PFSK-1 (cell line): ENCODE measurements at regions not wholly inside any gene's neighbourhood (a gene's known extent, or its start where the extent isn't known, plus 50 kb on each side); places are given as distances from the start of the nearest gene placed in this dataset.

Source experiments
- FOXP2 ChIP-seq: optimal IDR thresholded peaks from 2 replicates; pipeline ENCODE3; 2011; ENCODE audit warnings: borderline replicate concordance, control low read depth, inconsistent platforms; ENCODE audit not compliant: insufficient read depth; ENCODE audit errors: extremely low read length, extremely low read depth
- POLR2AphosphoS5 ChIP-seq: IDR thresholded peaks from 2 replicates; pipeline ENCODE4 v1.6.1; 2012; ENCODE audit warnings: low read depth, mild to moderate bottlenecking, control low read depth, low read length, moderate library complexity
- SIN3A ChIP-seq: IDR thresholded peaks from 2 replicates; pipeline ENCODE4 v1.6.1; 2012; ENCODE audit warnings: mild to moderate bottlenecking, low read length, moderate library complexity, borderline replicate concordance; ENCODE audit not compliant: insufficient read depth
- TAF1 ChIP-seq: IDR thresholded peaks from 2 replicates; pipeline ENCODE4 v1.6.1; 2012; ENCODE audit warnings: low read length, control low read depth, borderline replicate concordance; ENCODE audit not compliant: insufficient read depth
- TF ChIP-seq, protein P1 (sequence below), 2 experiments: IDR thresholded peaks; 2 replicates each; pipeline versions ENCODE4 v1.6.1 to v1.8.0; 2011 to 2012; ENCODE audit warnings: low read depth in 2 of 2, low read length in 2 of 2, control low read depth in 1 of 2, inconsistent platforms in 1 of 2, mild to moderate bottlenecking in 1 of 2, moderate library complexity in 1 of 2; ENCODE audit not compliant: insufficient read depth in 1 of 2

DNA sequence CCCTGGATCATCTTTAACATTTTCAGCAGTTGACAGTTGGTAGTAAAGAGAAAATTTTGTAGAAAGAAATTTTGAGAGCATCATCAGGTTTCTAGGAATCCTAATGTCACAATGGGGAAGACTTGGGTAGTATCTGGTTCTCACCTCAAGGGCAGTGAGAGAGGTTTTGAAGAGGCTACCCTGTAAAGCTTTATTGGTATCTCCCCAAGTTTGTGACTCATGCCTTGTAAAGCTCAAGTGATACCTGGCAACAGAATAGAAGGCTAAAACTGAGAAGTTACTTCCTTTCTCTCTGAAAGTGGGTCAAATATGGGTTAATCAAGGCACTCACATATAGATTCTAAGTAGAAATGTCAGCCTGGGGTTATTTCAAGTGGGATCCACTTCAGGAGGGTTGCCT lies 196.4 kb downstream of the SUCNR1 start:
- TF ChIP-seq FOXP2 (no peak), SIN3A (no peak), TAF1 (no peak), POLR2AphosphoS5 (no peak)
- TF ChIP-seq, protein P1, sequence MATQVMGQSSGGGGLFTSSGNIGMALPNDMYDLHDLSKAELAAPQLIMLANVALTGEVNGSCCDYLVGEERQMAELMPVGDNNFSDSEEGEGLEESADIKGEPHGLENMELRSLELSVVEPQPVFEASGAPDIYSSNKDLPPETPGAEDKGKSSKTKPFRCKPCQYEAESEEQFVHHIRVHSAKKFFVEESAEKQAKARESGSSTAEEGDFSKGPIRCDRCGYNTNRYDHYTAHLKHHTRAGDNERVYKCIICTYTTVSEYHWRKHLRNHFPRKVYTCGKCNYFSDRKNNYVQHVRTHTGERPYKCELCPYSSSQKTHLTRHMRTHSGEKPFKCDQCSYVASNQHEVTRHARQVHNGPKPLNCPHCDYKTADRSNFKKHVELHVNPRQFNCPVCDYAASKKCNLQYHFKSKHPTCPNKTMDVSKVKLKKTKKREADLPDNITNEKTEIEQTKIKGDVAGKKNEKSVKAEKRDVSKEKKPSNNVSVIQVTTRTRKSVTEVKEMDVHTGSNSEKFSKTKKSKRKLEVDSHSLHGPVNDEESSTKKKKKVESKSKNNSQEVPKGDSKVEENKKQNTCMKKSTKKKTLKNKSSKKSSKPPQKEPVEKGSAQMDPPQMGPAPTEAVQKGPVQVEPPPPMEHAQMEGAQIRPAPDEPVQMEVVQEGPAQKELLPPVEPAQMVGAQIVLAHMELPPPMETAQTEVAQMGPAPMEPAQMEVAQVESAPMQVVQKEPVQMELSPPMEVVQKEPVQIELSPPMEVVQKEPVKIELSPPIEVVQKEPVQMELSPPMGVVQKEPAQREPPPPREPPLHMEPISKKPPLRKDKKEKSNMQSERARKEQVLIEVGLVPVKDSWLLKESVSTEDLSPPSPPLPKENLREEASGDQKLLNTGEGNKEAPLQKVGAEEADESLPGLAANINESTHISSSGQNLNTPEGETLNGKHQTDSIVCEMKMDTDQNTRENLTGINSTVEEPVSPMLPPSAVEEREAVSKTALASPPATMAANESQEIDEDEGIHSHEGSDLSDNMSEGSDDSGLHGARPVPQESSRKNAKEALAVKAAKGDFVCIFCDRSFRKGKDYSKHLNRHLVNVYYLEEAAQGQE (IDR thresholded peaks at IDR 0.05; ENCODE audit: insufficient read depth in 1 of 2, low read depth in 2 of 2, low read length in 2 of 2), result no peak

- TF ChIP-seq POLR2AphosphoS5 (no peak), FOXP2 (no peak)
- TF ChIP-seq, protein P1 (IDR thresholded peaks at IDR 0.05; ENCODE audit: insufficient read depth in 1 of 2, low read depth in 2 of 2, low read length in 2 of 2), result no peak
Observed at GRCh38 chr3:152071315-152071714, 197.4 kb upstream of the MBNL1 start.

DNA sequence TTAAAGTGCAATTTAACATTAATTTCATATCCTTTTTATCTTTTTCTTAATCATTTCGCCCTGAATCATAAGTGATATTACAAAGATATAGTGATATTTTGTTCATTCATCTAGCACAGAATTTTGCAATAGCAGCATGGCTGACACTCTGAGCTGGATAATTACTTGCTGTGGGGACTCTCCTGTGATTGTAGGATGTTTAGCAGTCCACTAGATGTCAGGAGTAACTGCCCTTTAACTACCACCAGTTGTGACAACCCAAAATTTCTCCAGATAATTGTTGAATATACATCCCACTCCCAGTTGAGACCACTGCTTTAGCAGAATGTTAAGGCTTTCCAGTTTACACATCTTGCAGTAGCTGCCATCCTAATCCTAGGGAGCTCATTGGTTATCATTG lies 196.8 kb upstream of the MBNL1 start:
- TF ChIP-seq SIN3A (no peak), FOXP2 (no peak), POLR2AphosphoS5 (no peak), TAF1 (no peak)
- TF ChIP-seq, protein P1 (IDR thresholded peaks at IDR 0.05; ENCODE audit: insufficient read depth in 1 of 2, low read depth in 2 of 2, low read length in 2 of 2), result no peak

DNA sequence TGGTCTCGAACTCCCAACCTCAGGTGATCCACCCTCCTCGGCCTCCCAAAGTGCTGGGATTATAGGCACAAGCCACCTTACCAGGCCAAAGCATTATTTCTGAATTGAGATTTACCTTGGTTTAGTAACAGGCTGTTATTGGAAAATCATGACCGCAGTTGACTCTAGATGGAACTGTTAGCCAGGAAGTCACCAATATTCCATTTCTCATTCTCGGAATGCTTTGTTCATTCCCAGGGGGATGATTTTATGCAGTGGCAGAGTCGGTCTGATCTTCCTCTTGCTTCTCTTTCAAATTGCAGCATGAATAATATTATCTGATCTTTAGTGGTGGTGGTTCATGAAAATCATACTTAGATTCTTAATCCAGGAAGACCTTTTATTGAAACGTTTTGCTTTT lies 195.5 kb upstream of the MBNL1 start:
- TF ChIP-seq POLR2AphosphoS5 (no peak), FOXP2 (no peak), SIN3A (no peak), TAF1 (no peak)
- TF ChIP-seq, protein P1 (IDR thresholded peaks at IDR 0.05; ENCODE audit: insufficient read depth in 1 of 2, low read depth in 2 of 2, low read length in 2 of 2), result no peak

GRCh38 chr3:152076148-152076547 lies 192.6 kb upstream of the MBNL1 start:
- no peak for TF ChIP-seq SIN3A
- no peak for TF ChIP-seq TAF1
- TF ChIP-seq, protein P1 (IDR thresholded peaks at IDR 0.05; ENCODE audit: insufficient read depth in 1 of 2, low read depth in 2 of 2, low read length in 2 of 2), result no peak
- no peak for TF ChIP-seq POLR2AphosphoS5
- no peak for TF ChIP-seq FOXP2
